T47D (cell line): ENCODE measurements at regions not wholly inside any gene's neighbourhood (a gene's known extent, or its start where the extent isn't known, plus 50 kb on each side); places are given as distances from the start of the nearest gene placed in this dataset.
"Not testable (repeated sequence)": the region's sequence is repeated elsewhere in the genome, so short reads cannot be mapped to it uniquely, and the experiment has no call there.

ENCODE experiments used
- DNase-seq, 2 experiments: peaks; one replicate each; pipeline versions ENCODE4 v3.0.0 to v3.0.0-alpha.2; 2011 to 2012; ENCODE audit warnings: low read depth in 1 of 2, low spot score in 1 of 2
- JUND ChIP-seq: IDR thresholded peaks from 2 replicates; pipeline ENCODE4 v1.6.1; 2012; ENCODE audit warnings: low read depth
- in situ Hi-C: cut with HindIII; loops from 2 replicates; pipeline ENCODE4 v1.10.0; 2016; ENCODE audit warnings: low sequenced_read_pairs, low pct_unique_long_range_greater_than_20kb

- no peak for DNase-seq
- TF ChIP-seq JUND: no peak
- in situ Hi-C loops: no loop called here
These were observed 1474.3 kb downstream of the UQCRFS1 start for GRCh38 chr19:27738569-27739193.

GRCh38 chr19:27736225-27736624 is 1476.7 kb downstream of the UQCRFS1 start:
- in situ Hi-C loops: no loop called here
- TF ChIP-seq JUND: no peak
- DNase-seq: no peak

GRCh38 chr19:27735314-27735713 is 1477.6 kb downstream of the UQCRFS1 start:
- in situ Hi-C loops: no loop called here
- no peak for DNase-seq
- no peak for TF ChIP-seq JUND

GRCh38 chr19:27734496-27735220 is 1478.3 kb downstream of the UQCRFS1 start:
- TF ChIP-seq JUND: no peak
- in situ Hi-C loops: no loop called here
- no peak for DNase-seq

GRCh38 chr19:27733551-27734266 is 1479.2 kb downstream of the UQCRFS1 start:
- no peak for DNase-seq
- no peak for TF ChIP-seq JUND
- in situ Hi-C loops: no loop called here

GRCh38 chr19:27729332-27729731 is 1483.6 kb downstream of the UQCRFS1 start:
- in situ Hi-C loops: no loop called here
- no peak for TF ChIP-seq JUND
- DNase-seq: no peak

GRCh38 chr19:27722625-27723024 is 1490.3 kb downstream of the UQCRFS1 start:
- TF ChIP-seq JUND: no peak
- DNase-seq: no peak
- in situ Hi-C loops: no loop called here

GRCh38 chr19:27720155-27720554 is 1492.8 kb downstream of the UQCRFS1 start:
- in situ Hi-C loops: no loop called here

GRCh38 chr19:27719034-27719433 is 1493.9 kb downstream of the UQCRFS1 start:
- no peak for TF ChIP-seq JUND
- in situ Hi-C loops: no loop called here
- DNase-seq: no peak

More at GRCh38 chr19:27720155-27720554, 1492.8 kb downstream of the UQCRFS1 start:
- TF ChIP-seq JUND: no peak
- DNase-seq: no peak

- in situ Hi-C loops: no loop called here
- DNase-seq: no peak
- TF ChIP-seq JUND: no peak
These were observed 1494.7 kb downstream of the UQCRFS1 start for GRCh38 chr19:27718234-27718633.

- TF ChIP-seq JUND: no peak
- DNase-seq: no peak
- in situ Hi-C loops: no loop called here
These were observed 1495.1 kb downstream of the UQCRFS1 start for GRCh38 chr19:27717825-27718224.

GRCh38 chr19:27716922-27717321 is 1496.0 kb downstream of the UQCRFS1 start:
- in situ Hi-C loops: no loop called here
- no peak for DNase-seq
- TF ChIP-seq JUND: no peak

- in situ Hi-C loops: no loop called here
- no peak for DNase-seq
- TF ChIP-seq JUND: no peak
These were observed 1498.1 kb downstream of the UQCRFS1 start for GRCh38 chr19:27714857-27715256.

- in situ Hi-C loops: no loop called here
These were observed 1503.5 kb downstream of the UQCRFS1 start for GRCh38 chr19:27709496-27709895.

GRCh38 chr19:27708986-27709385 is 1504.0 kb downstream of the UQCRFS1 start:
- in situ Hi-C loops, DNase-seq: not testable (repeated sequence)

More at GRCh38 chr19:27709496-27709895, 1503.5 kb downstream of the UQCRFS1 start:
- DNase-seq: no peak
- no peak for TF ChIP-seq JUND

GRCh38 chr19:27707026-27707425 is 1505.9 kb downstream of the UQCRFS1 start:
- in situ Hi-C loops, DNase-seq: not testable (repeated sequence)
